ENCODE measurements at regions not wholly inside any gene's neighbourhood (a gene's known extent, or its start where the extent isn't known, plus 50 kb on each side); places are given as distances from the start of the nearest gene placed in this dataset.

DNA sequence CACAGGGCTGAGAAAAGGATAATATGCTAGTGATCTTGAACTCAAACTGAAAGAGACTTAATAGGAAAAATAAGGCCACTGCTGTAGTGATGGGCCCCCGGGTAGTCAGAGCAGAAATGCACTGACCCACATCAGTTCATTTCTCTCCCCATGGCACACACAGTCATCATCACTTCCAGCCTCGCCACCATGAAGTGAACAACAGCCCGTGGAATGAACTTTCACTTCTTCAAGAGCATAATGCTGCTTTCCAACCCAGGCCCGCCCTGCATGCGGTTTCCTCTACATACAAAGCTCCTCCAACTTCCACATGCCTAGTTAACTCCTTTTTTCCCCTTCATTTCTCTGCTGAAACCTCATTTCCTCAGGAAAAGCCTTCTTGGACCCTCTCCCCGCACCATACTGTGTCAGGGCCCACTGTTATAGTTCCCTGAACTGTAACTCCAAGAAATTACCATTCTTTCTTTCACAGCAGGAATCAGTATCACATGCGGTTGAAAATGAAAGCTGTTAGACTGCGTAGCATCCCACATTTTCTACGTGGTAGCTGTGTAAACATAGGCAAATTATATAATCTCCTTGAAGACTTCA is 65.8 kb upstream of the SMIM36 start:
- Histone ChIP-seq H4K20me1 (ENCODE audit: insufficient read depth) (no peaks in the 10 kb centered on the region), H3K9me2 (ENCODE audit: insufficient read depth) (no peaks in the 10 kb centered on the region), H3K36me3 (ENCODE audit: low read depth) (no peaks in the 10 kb centered on the region), H3K4me2 (peak overlapping the region; percentile 22; the same call in 1 of the 2 replicates), H3F3A (ENCODE audit: insufficient read depth, low read depth) (no peaks in the 10 kb centered on the region), H3K79me2 (ENCODE audit: low read depth) (no peaks in the 10 kb centered on the region), H3K27me3 (ENCODE audit: insufficient read depth, low read depth) (no peaks in the 10 kb centered on the region), H3K27ac (peak overlapping the region; percentile 27; the same call in 1 of the 2 replicates), H2AFZ (peak overlapping the region; percentile 54), H3K4me3 (no peak overlapping the region), H3K4me1 (replicated peaks; ENCODE audit: insufficient read depth) (peaks cover 14% of the 10 kb centered on the region; the same call in 1 of the 2 replicates), H3K9me3 (ENCODE audit: insufficient read depth, low read depth) (0 out of 2 replicates have a peak, but pooled peaks cover 5% of the 10 kb centered on the region)
- intact Hi-C loops (cut with micrococcal nuclease; ENCODE audit: unreplicated experiment): loop anchor here (1.0 kb wide), 1 partner anchor 144 kb away; no protein-coding TSS in a partner anchor
- CTCF ChIA-PET: no interaction called here
- DNase-seq: no peak
- TF ChIP-seq, protein P1, sequence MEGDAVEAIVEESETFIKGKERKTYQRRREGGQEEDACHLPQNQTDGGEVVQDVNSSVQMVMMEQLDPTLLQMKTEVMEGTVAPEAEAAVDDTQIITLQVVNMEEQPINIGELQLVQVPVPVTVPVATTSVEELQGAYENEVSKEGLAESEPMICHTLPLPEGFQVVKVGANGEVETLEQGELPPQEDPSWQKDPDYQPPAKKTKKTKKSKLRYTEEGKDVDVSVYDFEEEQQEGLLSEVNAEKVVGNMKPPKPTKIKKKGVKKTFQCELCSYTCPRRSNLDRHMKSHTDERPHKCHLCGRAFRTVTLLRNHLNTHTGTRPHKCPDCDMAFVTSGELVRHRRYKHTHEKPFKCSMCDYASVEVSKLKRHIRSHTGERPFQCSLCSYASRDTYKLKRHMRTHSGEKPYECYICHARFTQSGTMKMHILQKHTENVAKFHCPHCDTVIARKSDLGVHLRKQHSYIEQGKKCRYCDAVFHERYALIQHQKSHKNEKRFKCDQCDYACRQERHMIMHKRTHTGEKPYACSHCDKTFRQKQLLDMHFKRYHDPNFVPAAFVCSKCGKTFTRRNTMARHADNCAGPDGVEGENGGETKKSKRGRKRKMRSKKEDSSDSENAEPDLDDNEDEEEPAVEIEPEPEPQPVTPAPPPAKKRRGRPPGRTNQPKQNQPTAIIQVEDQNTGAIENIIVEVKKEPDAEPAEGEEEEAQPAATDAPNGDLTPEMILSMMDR (conservative IDR thresholded peaks at IDR 0.05): no peak
- no peak for TF ChIP-seq EZH2 (IDR thresholded peaks at IDR 0.05; ENCODE audit: low read depth)
- BruUV-seq (replicated peaks): TSS peak; percentile 14
- POLR2A ChIA-PET (ENCODE audit: unreplicated experiment): no interaction called here

DNA sequence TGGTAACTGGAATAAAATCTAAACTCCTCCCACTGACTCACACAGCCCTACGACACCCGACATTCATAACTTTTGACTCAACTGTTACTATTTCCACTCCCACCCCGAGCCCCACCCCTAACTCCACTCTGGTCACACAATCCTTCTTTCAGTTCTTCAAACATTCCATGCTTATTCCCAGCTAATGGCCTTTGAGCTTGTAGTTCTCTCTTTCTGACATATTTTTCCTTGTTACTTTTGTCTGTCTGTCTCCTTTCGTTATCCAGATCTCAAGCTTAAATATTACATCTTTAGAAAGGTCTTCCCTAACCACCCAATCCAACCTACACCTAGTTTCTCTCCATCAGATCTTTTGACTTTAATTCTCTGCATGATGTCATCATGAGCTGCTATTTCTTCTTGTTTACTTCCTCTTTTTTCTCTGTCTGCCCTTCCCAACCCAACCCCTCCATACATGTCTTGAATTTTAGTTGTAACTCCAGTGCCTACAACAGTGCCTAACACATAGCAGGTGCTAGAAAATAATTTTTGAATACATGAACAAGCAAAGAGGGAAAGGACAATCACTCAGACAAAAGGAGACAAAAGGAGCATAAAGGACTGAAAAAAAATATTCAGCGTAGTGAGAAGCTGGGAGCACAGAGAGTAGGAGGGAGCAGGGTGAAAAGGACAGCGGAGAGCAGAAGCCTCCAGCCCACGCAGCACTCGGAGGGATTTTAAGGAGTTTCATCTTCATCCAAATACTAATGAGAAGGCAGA is 65.2 kb upstream of the SMIM36 start:
- H2AFZ ChIP-seq: peak overlapping the region; percentile 54
- BruUV-seq (replicated peaks): TSS peak; percentile 94
- peak overlapping the region; percentile 27; the same call in 1 of the 2 replicates for H3K27ac ChIP-seq
- ChIA-PET CTCF (no interaction called here), POLR2A (ENCODE audit: unreplicated experiment) (no interaction called here)
- H3K36me3 ChIP-seq (ENCODE audit: low read depth): no peaks in the 10 kb centered on the region
- H3K27me3 ChIP-seq (ENCODE audit: insufficient read depth, low read depth): no peaks in the 10 kb centered on the region
- H3K9me3 ChIP-seq (ENCODE audit: insufficient read depth, low read depth): 0 out of 2 replicates have a peak, but pooled peaks cover 5% of the 10 kb centered on the region
- TF ChIP-seq, protein P1 (conservative IDR thresholded peaks at IDR 0.05): no peak
- no peak for TF ChIP-seq EZH2 (IDR thresholded peaks at IDR 0.05; ENCODE audit: low read depth)
- H3K79me2 ChIP-seq (ENCODE audit: low read depth): no peaks in the 10 kb centered on the region
- peak in 1 of 2 experiments; percentile 50 for DNase-seq
- H4K20me1 ChIP-seq (ENCODE audit: insufficient read depth): no peaks in the 10 kb centered on the region
- peaks cover 14% of the 10 kb centered on the region; the same call in 1 of the 2 replicates for H3K4me1 ChIP-seq (replicated peaks; ENCODE audit: insufficient read depth)
- H3K4me2 ChIP-seq: peak overlapping the region; percentile 22
- no peak overlapping the region for H3K4me3 ChIP-seq
- intact Hi-C loops (cut with micrococcal nuclease; ENCODE audit: unreplicated experiment): loop anchor here (1.0 kb wide), 1 partner anchor 143 kb away; no protein-coding TSS in a partner anchor
- H3F3A ChIP-seq (ENCODE audit: insufficient read depth, low read depth): no peaks in the 10 kb centered on the region
- H3K9me2 ChIP-seq (ENCODE audit: insufficient read depth): no peaks in the 10 kb centered on the region

DNA sequence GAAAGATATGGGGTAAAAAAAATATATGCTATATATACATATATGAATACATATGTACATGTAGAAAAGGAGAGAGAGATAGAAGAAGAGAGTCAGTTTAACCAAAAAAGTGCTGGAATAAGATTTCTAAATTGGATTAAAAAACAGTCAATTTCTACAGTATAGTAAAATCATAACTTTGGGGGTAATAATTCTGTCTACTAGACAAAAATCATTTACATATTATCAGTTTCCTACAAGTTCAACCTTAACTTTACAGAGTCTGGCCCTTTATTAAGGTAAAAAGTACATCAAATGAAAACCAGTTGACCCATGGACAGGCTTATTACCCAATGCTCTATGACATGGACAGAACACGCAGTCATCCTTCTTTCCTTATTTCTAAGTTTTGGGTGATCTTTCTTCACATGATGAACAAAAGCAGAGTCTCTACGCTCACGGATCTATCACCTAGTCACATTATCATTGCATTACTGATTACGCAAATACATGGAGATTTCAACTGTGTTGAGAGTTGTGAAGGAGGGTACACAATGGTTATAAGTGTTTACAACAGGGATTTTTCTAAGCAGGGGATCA is 63.9 kb upstream of the SMIM36 start:
- TF ChIP-seq, protein P1 (conservative IDR thresholded peaks at IDR 0.05): no peak
- TF ChIP-seq EZH2 (IDR thresholded peaks at IDR 0.05; ENCODE audit: low read depth): no peak
- no peak overlapping the region for H3K4me3 ChIP-seq
- H3F3A ChIP-seq (ENCODE audit: insufficient read depth, low read depth): no peaks in the 10 kb centered on the region
- H4K20me1 ChIP-seq (ENCODE audit: insufficient read depth): no peaks in the 10 kb centered on the region
- intact Hi-C loops (cut with micrococcal nuclease; ENCODE audit: unreplicated experiment): no loop called here
- no peaks in the 10 kb centered on the region for H3K27me3 ChIP-seq (ENCODE audit: insufficient read depth, low read depth)
- H3K4me1 ChIP-seq (replicated peaks; ENCODE audit: insufficient read depth): peaks cover 14% of the 10 kb centered on the region; the same call in 1 of the 2 replicates
- no peak for DNase-seq
- CTCF ChIA-PET: no interaction called here
- H3K9me3 ChIP-seq (ENCODE audit: insufficient read depth, low read depth): 0 out of 2 replicates have a peak, but pooled peaks cover 5% of the 10 kb centered on the region
- no peak overlapping the region for H3K27ac ChIP-seq
- H3K36me3 ChIP-seq (ENCODE audit: low read depth): no peaks in the 10 kb centered on the region
- H2AFZ ChIP-seq: no peak overlapping the region
- no peaks in the 10 kb centered on the region for H3K79me2 ChIP-seq (ENCODE audit: low read depth)
- no peaks in the 10 kb centered on the region for H3K9me2 ChIP-seq (ENCODE audit: insufficient read depth)
- no peak overlapping the region for H3K4me2 ChIP-seq
- POLR2A ChIA-PET (ENCODE audit: unreplicated experiment): no interaction called here
- BruUV-seq (replicated peaks): no TSS peak
